ENCODE measurements at regions not wholly inside any gene's neighbourhood (a gene's known extent, or its start where the extent isn't known, plus 50 kb on each side); places are given as distances from the start of the nearest gene placed in this dataset.

DNA sequence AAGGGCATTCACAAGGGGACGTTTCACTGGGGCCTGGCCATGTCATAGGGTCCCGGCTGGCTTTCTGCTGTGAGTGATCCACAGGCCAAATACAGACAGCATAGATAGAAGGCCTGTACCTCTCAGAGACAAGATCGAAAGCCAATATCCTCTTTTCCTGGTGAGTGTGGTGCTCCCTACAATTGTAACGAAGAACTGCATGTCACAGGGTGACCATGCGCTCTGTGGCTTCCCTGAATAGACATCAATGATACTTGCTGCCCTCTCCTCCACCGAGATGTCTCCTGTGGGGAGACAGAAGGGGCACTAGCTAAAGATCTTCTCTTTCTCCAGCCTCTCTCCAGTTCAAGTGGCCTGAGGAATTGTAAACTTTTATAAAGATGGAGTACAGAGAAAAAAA, 226.1 kb upstream of the POU2AF2 start:
- Histone ChIP-seq H3K79me2 (ENCODE audit: insufficient read depth, low read length) (no peaks in the 10 kb centered on the region), H4K5ac (ENCODE audit: insufficient read length, low read depth, low read length) (no peak overlapping the region), H2AFZ (ENCODE audit: low read length) (no peak overlapping the region), H3K4ac (ENCODE audit: low read depth, low read length) (no peak overlapping the region), H2BK5ac (ENCODE audit: insufficient read length, low read length) (no peak overlapping the region), H3K79me1 (ENCODE audit: insufficient read depth, low read depth, low read length, poor library complexity, severe bottlenecking) (no peaks in the 10 kb centered on the region), H2BK15ac (ENCODE audit: low read depth, low read length) (no peak overlapping the region), H3K27ac (ENCODE audit: insufficient read length, low read depth, low read length) (no peak overlapping the region), H3K23me2 (ENCODE audit: insufficient read length, low read depth, low read length, poor library complexity, severe bottlenecking) (no peaks in the 10 kb centered on the region), H3K27me3 (ENCODE audit: insufficient read depth, low read length) (no peaks in the 10 kb centered on the region), H4K8ac (replicated peaks; ENCODE audit: insufficient read length, low read depth, low read length) (no peak overlapping the region), H4K20me1 (ENCODE audit: control insufficient read depth, insufficient read depth, insufficient read length) (no peaks in the 10 kb centered on the region), H3K4me2 (ENCODE audit: insufficient read depth, insufficient read length, low read length) (no peak overlapping the region), H3K9me3 (ENCODE audit: control insufficient read depth, low read depth, low read length) (no peaks in the 10 kb centered on the region), H3K23ac (ENCODE audit: insufficient read length, low read depth, low read length) (no peak overlapping the region), H2BK12ac (ENCODE audit: insufficient read length, low read depth, low read length) (no peak overlapping the region), H3K4me1 (ENCODE audit: insufficient read depth, low read length) (no peaks in the 10 kb centered on the region), H3K14ac (ENCODE audit: insufficient read depth, low read length) (no peak overlapping the region; the same call in 1 of the 2 replicates), H3K9ac (ENCODE audit: extremely low read depth, insufficient read length, low read length) (no peak overlapping the region), H3K18ac (ENCODE audit: insufficient read length, low read depth, low read length) (no peak overlapping the region), H4K91ac (ENCODE audit: insufficient read length, low read depth, low read length) (no peak overlapping the region), H2BK120ac (ENCODE audit: low read depth, low read length, poor library complexity, severe bottlenecking) (no peak overlapping the region), H2AK5ac (ENCODE audit: insufficient read length, low read length) (no peak overlapping the region), H3K56ac (ENCODE audit: insufficient read length, low read depth, low read length) (no peak overlapping the region), H3T11ph (ENCODE audit: low read length) (no peak overlapping the region), H2BK20ac (ENCODE audit: low read depth, low read length, poor library complexity, severe bottlenecking) (no peak overlapping the region)
- TF ChIP-seq, protein P1, sequence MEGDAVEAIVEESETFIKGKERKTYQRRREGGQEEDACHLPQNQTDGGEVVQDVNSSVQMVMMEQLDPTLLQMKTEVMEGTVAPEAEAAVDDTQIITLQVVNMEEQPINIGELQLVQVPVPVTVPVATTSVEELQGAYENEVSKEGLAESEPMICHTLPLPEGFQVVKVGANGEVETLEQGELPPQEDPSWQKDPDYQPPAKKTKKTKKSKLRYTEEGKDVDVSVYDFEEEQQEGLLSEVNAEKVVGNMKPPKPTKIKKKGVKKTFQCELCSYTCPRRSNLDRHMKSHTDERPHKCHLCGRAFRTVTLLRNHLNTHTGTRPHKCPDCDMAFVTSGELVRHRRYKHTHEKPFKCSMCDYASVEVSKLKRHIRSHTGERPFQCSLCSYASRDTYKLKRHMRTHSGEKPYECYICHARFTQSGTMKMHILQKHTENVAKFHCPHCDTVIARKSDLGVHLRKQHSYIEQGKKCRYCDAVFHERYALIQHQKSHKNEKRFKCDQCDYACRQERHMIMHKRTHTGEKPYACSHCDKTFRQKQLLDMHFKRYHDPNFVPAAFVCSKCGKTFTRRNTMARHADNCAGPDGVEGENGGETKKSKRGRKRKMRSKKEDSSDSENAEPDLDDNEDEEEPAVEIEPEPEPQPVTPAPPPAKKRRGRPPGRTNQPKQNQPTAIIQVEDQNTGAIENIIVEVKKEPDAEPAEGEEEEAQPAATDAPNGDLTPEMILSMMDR (conservative IDR thresholded peaks at IDR 0.05), result no peak
- no peak for DNase-seq
- Mint-ChIP-seq H3K9me3 (no peaks in the 10 kb centered on the region), H3K4me3 (no peak overlapping the region), H3K27me3 (ENCODE audit: low read depth) (no peaks in the 10 kb centered on the region), H3K27ac (no peak overlapping the region; a peak in 1 of 7 replicates), H3K4me1 (peaks cover 5 to 7% of the 10 kb centered on the region in 2 experiments), H3K36me3 (ENCODE audit: insufficient read depth in 1 of 3, low read depth in 3 of 3) (no peaks in the 10 kb centered on the region)
- WGBS (ENCODE audit: extremely low coverage, insufficient read length, low lambda C conversion rate), result no CpG with 5 or more reads among the region's 6 CpGs
